ENCODE measurements at regions not wholly inside any gene's neighbourhood (a gene's known extent, or its start where the extent isn't known, plus 50 kb on each side); places are given as distances from the start of the nearest gene placed in this dataset.
"Not testable (repeated sequence)": the region's sequence is repeated elsewhere in the genome, so short reads cannot be mapped to it uniquely, and the experiment has no call there.

GRCh38 chr7:146053492-146053891 is 63.1 kb upstream of the CNTNAP2 start:
- CTCF ChIA-PET, result no interaction called here
- intact Hi-C loops (cut with micrococcal nuclease), result no loop called here

GRCh38 chr7:146043310-146043709 is 73.3 kb upstream of the CNTNAP2 start:
- FAIRE-seq; H3K27me3 ChIP-seq (ENCODE audit: control insufficient read depth in 2 of 2, insufficient read depth in 2 of 2, low read length in 2 of 2); H3K9ac ChIP-seq (replicated peaks; ENCODE audit: extremely low read depth, insufficient read depth, low read length); BruUV-seq (replicated peaks); H2AFZ ChIP-seq (ENCODE audit: low read depth, low read length); POLR2A ChIA-PET; H3K4me1 ChIP-seq (ENCODE audit: control insufficient read depth, extremely low read depth, insufficient read depth, low read length); H3K4me3 ChIP-seq (replicated peaks in 1 of 3; ENCODE audit: insufficient read depth in 1 of 3, low read depth in 1 of 3, low read length in 3 of 3); H3K4me2 ChIP-seq (ENCODE audit: insufficient read depth, low read length); intact Hi-C loops (cut with micrococcal nuclease); H3K36me3 ChIP-seq (ENCODE audit: control insufficient read depth in 2 of 2, extremely low read depth in 1 of 2, insufficient read depth in 2 of 2, low read length in 2 of 2); DNase-seq (ENCODE audit: low read depth, low spot score); H3K79me2 ChIP-seq (ENCODE audit: control insufficient read depth, insufficient read depth, low read length); H4K20me1 ChIP-seq (replicated peaks; ENCODE audit: control insufficient read depth, extremely low read depth, insufficient read depth, low read length); H3K27ac ChIP-seq (ENCODE audit: insufficient read depth, low read depth, low read length); H3K9me3 ChIP-seq (replicated peaks; ENCODE audit: control insufficient read depth, insufficient read depth, low read length); H3K9me1 ChIP-seq (replicated peaks; ENCODE audit: control insufficient read depth, extremely low read depth, insufficient read depth, low read length); dilution Hi-C loops (cut with MboI; ENCODE audit: extremely low pct_ligation_motif_present, low sequenced_read_pairs); CTCF ChIA-PET: not testable (repeated sequence)

More at GRCh38 chr7:146053492-146053891, 63.1 kb upstream of the CNTNAP2 start:
- no peak overlapping the region for H3K4me2 ChIP-seq (ENCODE audit: insufficient read depth, low read length)
- dilution Hi-C loops (cut with MboI; ENCODE audit: extremely low pct_ligation_motif_present, low sequenced_read_pairs), result no loop called here
- no peaks in the 10 kb centered on the region for H3K79me2 ChIP-seq (ENCODE audit: control insufficient read depth, insufficient read depth, low read length)
- POLR2A ChIA-PET, result no interaction called here
- peaks cover 5% of the 10 kb centered on the region for H3K9me3 ChIP-seq (replicated peaks; ENCODE audit: control insufficient read depth, insufficient read depth, low read length)
- no peak overlapping the region for H3K27ac ChIP-seq (ENCODE audit: insufficient read depth, low read depth, low read length)
- TF ChIP-seq CTCF (IDR thresholded peaks at IDR 0.05; ENCODE audit: extremely low read depth in 1 of 2, insufficient read depth in 1 of 2, low read depth in 1 of 2, low read length in 2 of 2) (no peak), POLR2AphosphoS5 (IDR thresholded peaks at IDR 0.05; ENCODE audit: insufficient read depth, low read depth, low read length) (no peak), EZH2 (IDR thresholded peaks at IDR 0.05; ENCODE audit: borderline replicate concordance, low read depth, low read length, severe bottlenecking) (no peak), POLR2A (IDR thresholded peaks at IDR 0.05; ENCODE audit: low read depth, low read length) (no peak), GATA2 (IDR thresholded peaks at IDR 0.05; ENCODE audit: insufficient read depth, insufficient read length, low read depth, low read length) (no peak), FOS (IDR thresholded peaks at IDR 0.05; ENCODE audit: borderline replicate concordance, insufficient read depth, low read length) (no peak), MYC (IDR thresholded peaks at IDR 0.05; ENCODE audit: low read depth, low read length) (no peak), JUN (IDR thresholded peaks at IDR 0.05; ENCODE audit: borderline replicate concordance, insufficient read depth, insufficient read length, low read depth) (no peak)
- TF ChIP-seq, protein P1, sequence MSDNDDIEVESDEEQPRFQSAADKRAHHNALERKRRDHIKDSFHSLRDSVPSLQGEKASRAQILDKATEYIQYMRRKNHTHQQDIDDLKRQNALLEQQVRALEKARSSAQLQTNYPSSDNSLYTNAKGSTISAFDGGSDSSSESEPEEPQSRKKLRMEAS (IDR thresholded peaks at IDR 0.05; ENCODE audit: insufficient read depth, insufficient read length), result no peak
- H4K20me1 ChIP-seq (replicated peaks; ENCODE audit: control insufficient read depth, extremely low read depth, insufficient read depth, low read length), result no peaks in the 10 kb centered on the region
- H3K4me1 ChIP-seq (ENCODE audit: control insufficient read depth, extremely low read depth, insufficient read depth, low read length), result no peaks in the 10 kb centered on the region
- no peak for FAIRE-seq
- no peak for DNase-seq (ENCODE audit: low read depth, low spot score)
- no peak overlapping the region for H2AFZ ChIP-seq (ENCODE audit: low read depth, low read length)
- H3K9ac ChIP-seq (replicated peaks; ENCODE audit: extremely low read depth, insufficient read depth, low read length), result no peak overlapping the region
- H3K27me3 ChIP-seq (ENCODE audit: control insufficient read depth in 2 of 2, insufficient read depth in 2 of 2, low read length in 2 of 2), result no peaks in the 10 kb centered on the region
- H3K4me3 ChIP-seq (replicated peaks in 1 of 3; ENCODE audit: insufficient read depth in 1 of 3, low read depth in 1 of 3, low read length in 3 of 3), result no peak overlapping the region
- BruUV-seq (replicated peaks), result no TSS peak
- no peaks in the 10 kb centered on the region for H3K9me1 ChIP-seq (replicated peaks; ENCODE audit: control insufficient read depth, extremely low read depth, insufficient read depth, low read length)
- no peaks in the 10 kb centered on the region for H3K36me3 ChIP-seq (ENCODE audit: control insufficient read depth in 2 of 2, extremely low read depth in 1 of 2, insufficient read depth in 2 of 2, low read length in 2 of 2)

Data from endothelial cell of umbilical vein (primary cell).